GM23248 (cell line): ENCODE measurements at regions not wholly inside any gene's neighbourhood (a gene's known extent, or its start where the extent isn't known, plus 50 kb on each side); places are given as distances from the start of the nearest gene placed in this dataset.

Source experiments
- EZH2 ChIP-seq: fragments of 200-600 bp; sonication (generic); IDR thresholded peaks from 2 replicates; pipeline ENCODE4 v1.6.1; 2018; ENCODE audit warnings: antibody characterized with exemption, mild to moderate bottlenecking; ENCODE audit not compliant: insufficient read depth, poor library complexity, severe bottlenecking
- EZH2phosphoT487 ChIP-seq: fragments of 200-600 bp; sonication (generic); IDR thresholded peaks from 2 replicates; pipeline ENCODE4 v1.6.1; 2018; ENCODE audit warnings: antibody characterized with exemption, moderate library complexity, mild to moderate bottlenecking, low read depth; ENCODE audit not compliant: insufficient read depth

GRCh38 chr5:29229461-29229860, 1964.0 kb upstream of the CDH6 start:
- TF ChIP-seq EZH2, result no peak
- no peak for TF ChIP-seq EZH2phosphoT487
